HG03025 (cell line): ENCODE measurements at regions not wholly inside any gene's neighbourhood (a gene's known extent, or its start where the extent isn't known, plus 50 kb on each side); places are given as distances from the start of the nearest gene placed in this dataset.
A peak's percentile ranks its signal among the peaks of the same experiment; 100 is the strongest.

Source experiments
- ATAC-seq: cut with Tn5 transposase; IDR thresholded peaks from one replicate; pipeline ENCODE4 v1.9.1; 2021; ENCODE audit warnings: mild to moderate bottlenecking, moderate library complexity; ENCODE audit not compliant: unreplicated experiment, low FRiP score

GRCh38 chr15:47987908-47988532 lies 132.8 kb upstream of the SLC24A5 start:
- peak; percentile 86 for ATAC-seq

- ATAC-seq = no peak
Measured at GRCh38 chr15:47988564-47988963, 132.2 kb upstream of the SLC24A5 start.

- ATAC-seq = no peak
Measured at GRCh38 chr15:47990821-47991220, 130.0 kb upstream of the SLC24A5 start.

GRCh38 chr15:47991357-47991756 lies 129.4 kb upstream of the SLC24A5 start:
- no peak for ATAC-seq

GRCh38 chr15:47993051-47993450 lies 127.7 kb upstream of the SLC24A5 start:
- no peak for ATAC-seq

GRCh38 chr15:47997195-47998080 lies 123.4 kb upstream of the SLC24A5 start:
- ATAC-seq = no peak

- ATAC-seq = no peak
Measured at GRCh38 chr15:47998619-47999019, 122.2 kb upstream of the SLC24A5 start.

- peak; percentile 86 for ATAC-seq
Measured at GRCh38 chr15:48001393-48002039, 119.3 kb upstream of the SLC24A5 start.

GRCh38 chr15:48002767-48003166 lies 118.0 kb upstream of the SLC24A5 start:
- ATAC-seq = no peak

GRCh38 chr15:48003441-48003840 lies 117.3 kb upstream of the SLC24A5 start:
- ATAC-seq = no peak

- no peak for ATAC-seq
Measured at GRCh38 chr15:48005077-48005476, 115.7 kb upstream of the SLC24A5 start.

- no peak for ATAC-seq
Measured at GRCh38 chr15:48006031-48006511, 114.7 kb upstream of the SLC24A5 start.

GRCh38 chr15:48010316-48010715 lies 110.5 kb upstream of the SLC24A5 start:
- ATAC-seq = no peak

- ATAC-seq = no peak
Measured at GRCh38 chr15:48012191-48012590, 108.6 kb upstream of the SLC24A5 start.

- no peak for ATAC-seq
Measured at GRCh38 chr15:48016865-48017264, 103.9 kb upstream of the SLC24A5 start.

GRCh38 chr15:48017747-48018146 lies 103.0 kb upstream of the SLC24A5 start:
- ATAC-seq = no peak

- no peak for ATAC-seq
Measured at GRCh38 chr15:48020166-48020565, 100.6 kb upstream of the SLC24A5 start.

- ATAC-seq = no peak
Measured at GRCh38 chr15:48021336-48022086, 99.3 kb upstream of the SLC24A5 start.

- ATAC-seq = no peak
Measured at GRCh38 chr15:48025118-48025517, 95.7 kb upstream of the SLC24A5 start.

GRCh38 chr15:48028712-48029111 lies 92.1 kb upstream of the SLC24A5 start:
- no peak for ATAC-seq

- ATAC-seq = no peak
Measured at GRCh38 chr15:48029642-48030041, 91.1 kb upstream of the SLC24A5 start.
